Lower lobe of right lung (tissue), 2 donors: ENCODE measurements at regions not wholly inside any gene's neighbourhood (a gene's known extent, or its start where the extent isn't known, plus 50 kb on each side); places are given as distances from the start of the nearest gene placed in this dataset.

Experiments
- ATAC-seq, 2 donors: fragments of 200-7000 bp; cut with Tn5 transposase; one replicate each; pipeline ENCODE4 v1.9.1; 2020 to 2022; ENCODE audit warnings: mild to moderate bottlenecking in 2 of 2, moderate library complexity in 2 of 2
- DNase-seq: peaks from one replicate; pipeline ENCODE4 v3.0.0-alpha.2; 2020
- H3K27ac ChIP-seq: fragments of 200-600 bp; one replicate; pipeline ENCODE4 v1.8.0; 2022
- H3K27me3 ChIP-seq: fragments of 200-600 bp; one replicate; pipeline ENCODE4 v1.8.0; 2022; ENCODE audit warnings: low read depth
- H3K36me3 ChIP-seq: fragments of 200-600 bp; one replicate; pipeline ENCODE4 v1.8.0; 2022; ENCODE audit warnings: mild to moderate bottlenecking
- H3K4me1 ChIP-seq: fragments of 200-600 bp; one replicate; pipeline ENCODE4 v1.8.0; 2022
- H3K4me3 ChIP-seq: fragments of 200-600 bp; one replicate; pipeline ENCODE4 v1.8.0; 2022; ENCODE audit warnings: mild to moderate bottlenecking
- H3K9me3 ChIP-seq: fragments of 200-600 bp; one replicate; pipeline ENCODE4 v1.8.0; 2022
- intact Hi-C: fragments of 100-400 bp; cut with DNase I; formaldehyde crosslinking; loops from one replicate; pipeline ENCODE4 v1.11.0; 2022
- TF ChIP-seq, protein P1 (sequence below): fragments of 200-600 bp; IDR thresholded peaks from one replicate; pipeline ENCODE4 v1.8.0; 2022; ENCODE audit warnings: antibody characterized with exemption, mild to moderate bottlenecking
- donor health status: DM: no; HTN: yes; CAD: no; lungs with severe emphysema.

DNA sequence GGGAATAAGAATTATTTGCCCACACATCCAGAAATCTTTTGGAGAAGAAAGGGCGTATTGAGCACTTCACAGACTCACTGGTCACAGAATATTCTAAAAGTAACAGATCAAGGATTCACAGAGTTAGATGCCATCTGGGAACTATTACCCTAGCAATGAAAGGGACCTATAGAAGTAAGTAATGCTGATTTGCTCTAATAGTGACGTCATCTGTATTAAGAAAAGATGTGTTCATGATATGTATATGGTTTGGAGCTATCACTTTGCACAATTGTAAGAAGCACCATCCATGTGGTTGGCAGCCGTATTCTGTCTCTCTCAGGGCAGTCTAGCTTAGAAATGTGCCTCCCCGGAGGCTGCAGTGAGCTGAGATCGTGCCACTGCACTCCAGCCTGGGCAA is 52.8 kb upstream of the SV2C start:
- H3K27me3 ChIP-seq = no peaks in the 10 kb centered on the region
- H3K4me3 ChIP-seq = no peak overlapping the region
- H3K4me1 ChIP-seq = no peaks in the 10 kb centered on the region
- no peak for DNase-seq
- no peak overlapping the region for H3K27ac ChIP-seq
- H3K9me3 ChIP-seq = no peaks in the 10 kb centered on the region
- H3K36me3 ChIP-seq = no peaks in the 10 kb centered on the region
- ATAC-seq = no peak
- TF ChIP-seq, protein P1, sequence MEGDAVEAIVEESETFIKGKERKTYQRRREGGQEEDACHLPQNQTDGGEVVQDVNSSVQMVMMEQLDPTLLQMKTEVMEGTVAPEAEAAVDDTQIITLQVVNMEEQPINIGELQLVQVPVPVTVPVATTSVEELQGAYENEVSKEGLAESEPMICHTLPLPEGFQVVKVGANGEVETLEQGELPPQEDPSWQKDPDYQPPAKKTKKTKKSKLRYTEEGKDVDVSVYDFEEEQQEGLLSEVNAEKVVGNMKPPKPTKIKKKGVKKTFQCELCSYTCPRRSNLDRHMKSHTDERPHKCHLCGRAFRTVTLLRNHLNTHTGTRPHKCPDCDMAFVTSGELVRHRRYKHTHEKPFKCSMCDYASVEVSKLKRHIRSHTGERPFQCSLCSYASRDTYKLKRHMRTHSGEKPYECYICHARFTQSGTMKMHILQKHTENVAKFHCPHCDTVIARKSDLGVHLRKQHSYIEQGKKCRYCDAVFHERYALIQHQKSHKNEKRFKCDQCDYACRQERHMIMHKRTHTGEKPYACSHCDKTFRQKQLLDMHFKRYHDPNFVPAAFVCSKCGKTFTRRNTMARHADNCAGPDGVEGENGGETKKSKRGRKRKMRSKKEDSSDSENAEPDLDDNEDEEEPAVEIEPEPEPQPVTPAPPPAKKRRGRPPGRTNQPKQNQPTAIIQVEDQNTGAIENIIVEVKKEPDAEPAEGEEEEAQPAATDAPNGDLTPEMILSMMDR = no peak
- intact Hi-C loops = no loop called here

DNA sequence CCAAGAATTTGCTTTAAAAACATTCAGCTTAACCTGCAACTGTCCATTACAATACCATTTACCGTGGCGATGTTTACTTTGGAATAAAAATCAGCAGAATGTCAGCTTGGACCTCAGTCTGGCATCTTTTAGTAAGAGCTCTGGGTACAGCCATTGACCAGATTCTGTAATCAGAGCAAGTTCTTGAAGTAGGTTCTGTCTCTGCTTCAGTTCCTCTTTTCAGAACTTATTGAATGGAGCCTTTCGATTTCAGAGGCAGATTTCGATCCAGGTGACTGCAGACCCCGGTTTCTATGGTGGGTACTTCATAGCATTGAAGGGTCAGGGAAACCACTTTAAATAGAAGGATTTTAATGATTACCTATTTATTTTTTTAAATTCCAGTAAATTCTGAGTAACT is 53.4 kb upstream of the SV2C start:
- DNase-seq = no peak
- Histone ChIP-seq H3K4me1 (no peaks in the 10 kb centered on the region), H3K4me3 (no peak overlapping the region), H3K27me3 (no peaks in the 10 kb centered on the region), H3K27ac (no peak overlapping the region), H3K36me3 (no peaks in the 10 kb centered on the region), H3K9me3 (no peaks in the 10 kb centered on the region)
- TF ChIP-seq, protein P1 = no peak
- no peak for ATAC-seq
- intact Hi-C loops = no loop called here

DNA sequence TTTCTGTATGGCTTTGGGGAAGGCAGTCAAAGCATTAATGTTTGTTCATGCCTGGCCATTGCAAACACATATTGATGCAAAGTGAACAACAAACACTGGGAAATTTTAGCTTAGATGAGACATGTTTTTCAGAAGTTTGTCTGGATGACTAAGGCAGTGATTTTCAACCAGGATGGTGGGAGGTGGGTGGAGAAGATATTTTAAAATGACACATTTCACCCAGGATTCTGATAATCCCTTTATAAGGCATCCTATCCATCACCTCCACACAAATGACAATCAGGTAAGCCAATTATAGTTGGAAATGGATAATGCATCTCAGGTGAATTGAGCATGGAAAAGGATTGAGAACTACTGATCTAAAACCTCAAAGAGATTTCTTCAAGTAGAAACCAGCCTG is 57.4 kb upstream of the SV2C start:
- no peaks in the 10 kb centered on the region for H3K9me3 ChIP-seq
- no peaks in the 10 kb centered on the region for H3K27me3 ChIP-seq
- no peak overlapping the region for H3K27ac ChIP-seq
- no peaks in the 10 kb centered on the region for H3K36me3 ChIP-seq
- DNase-seq = no peak
- intact Hi-C loops = no loop called here
- ATAC-seq = no peak
- no peaks in the 10 kb centered on the region for H3K4me1 ChIP-seq
- TF ChIP-seq, protein P1 = no peak
- no peak overlapping the region for H3K4me3 ChIP-seq

DNA sequence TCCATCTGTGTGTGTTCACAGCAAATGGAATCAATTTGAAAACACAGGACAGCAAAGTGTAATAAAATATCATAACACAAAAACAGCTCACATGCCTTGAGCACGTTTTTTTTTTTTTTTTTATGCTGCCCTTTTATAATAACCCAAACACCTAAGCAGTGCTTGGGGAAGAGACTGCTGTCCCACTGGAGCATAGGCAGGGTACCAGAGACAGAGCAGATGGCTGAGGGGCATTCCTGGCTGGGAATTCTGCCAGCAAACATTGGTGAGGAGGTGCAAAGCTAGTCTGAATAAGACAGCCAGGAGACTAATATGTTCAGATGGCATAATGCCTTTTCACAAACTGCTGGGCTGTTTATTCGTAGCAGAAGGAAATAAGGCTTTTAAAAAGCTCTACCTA is 58.1 kb upstream of the SV2C start:
- TF ChIP-seq, protein P1 = no peak
- no peaks in the 10 kb centered on the region for H3K36me3 ChIP-seq
- H3K4me3 ChIP-seq = no peak overlapping the region
- no peaks in the 10 kb centered on the region for H3K9me3 ChIP-seq
- H3K27me3 ChIP-seq = no peaks in the 10 kb centered on the region
- no peaks in the 10 kb centered on the region for H3K4me1 ChIP-seq
- intact Hi-C loops = no loop called here
- DNase-seq = no peak
- no peak for ATAC-seq
- H3K27ac ChIP-seq = no peak overlapping the region

DNA sequence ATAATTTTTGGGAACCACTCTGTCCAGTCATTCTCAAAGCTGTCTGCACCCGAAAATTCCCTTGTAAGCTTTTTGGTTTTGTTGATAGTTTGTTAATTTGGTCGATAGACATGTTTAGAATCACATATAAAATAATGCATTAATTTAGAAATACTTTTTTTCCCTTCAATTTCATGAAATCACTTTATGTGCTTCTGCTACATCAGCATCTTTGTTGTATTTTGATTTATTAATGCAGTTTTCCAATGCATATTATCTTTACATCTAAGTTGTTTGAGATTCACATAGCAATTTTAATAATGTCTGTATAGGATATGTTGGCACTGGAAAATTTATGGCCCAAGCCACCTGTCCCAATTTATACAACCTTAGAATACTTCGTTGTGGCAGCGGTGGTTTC is 60.6 kb upstream of the SV2C start:
- DNase-seq = no peak
- intact Hi-C loops = no loop called here

More for the DNA sequence above, 60.6 kb upstream of the SV2C start:
- no peak for ATAC-seq
- H3K27ac ChIP-seq = no peak overlapping the region
- no peaks in the 10 kb centered on the region for H3K4me1 ChIP-seq
- H3K27me3 ChIP-seq = no peaks in the 10 kb centered on the region
- no peaks in the 10 kb centered on the region for H3K9me3 ChIP-seq
- H3K36me3 ChIP-seq = no peaks in the 10 kb centered on the region
- H3K4me3 ChIP-seq = no peak overlapping the region
- TF ChIP-seq, protein P1 = no peak
